HL-60 (cell line): ENCODE measurements at regions not wholly inside any gene's neighbourhood (a gene's known extent, or its start where the extent isn't known, plus 50 kb on each side); places are given as distances from the start of the nearest gene placed in this dataset.

Source experiments
- DNase-seq, 2 experiments: peaks; one replicate each; pipeline ENCODE4 v3.0.0-alpha.2; 2010 to 2020; ENCODE audit warnings: low read depth in 1 of 2, low spot score in 1 of 2
- H3K27ac ChIP-seq: fragments of 250-450 bp; sonication (Bioruptor Pico); replicated peaks from 2 replicates; pipeline ENCODE4 v1.5.1; 2020; ENCODE audit warnings: mild to moderate bottlenecking, moderate library complexity
- H3K27me3 ChIP-seq: fragments of 250-450 bp; sonication (Bioruptor Pico); 2 replicates; pipeline ENCODE4 v1.5.1; 2021; ENCODE audit warnings: mild to moderate bottlenecking, moderate library complexity; ENCODE audit not compliant: insufficient read depth, poor library complexity, severe bottlenecking
- H3K4me3 ChIP-seq: replicated peaks from 2 replicates; pipeline ENCODE4 v1.5.1; 2011; ENCODE audit warnings: mild to moderate bottlenecking, control low read depth, low read length; ENCODE audit not compliant: insufficient read depth
- CTCF ChIP-seq: IDR thresholded peaks from one replicate; pipeline ENCODE4 v1.5.1; 2011; ENCODE audit warnings: low read length, control low read depth, inconsistent platforms; ENCODE audit not compliant: insufficient read depth
- GABPA ChIP-seq: IDR thresholded peaks from 2 replicates; pipeline ENCODE4 v1.6.1; 2012; ENCODE audit warnings: low read depth
- POLR2AphosphoS5 ChIP-seq: IDR thresholded peaks from 2 replicates; pipeline ENCODE4 v1.6.1; 2012; ENCODE audit warnings: low read depth
- REST ChIP-seq: IDR thresholded peaks from 2 replicates; pipeline ENCODE4 v1.6.1; 2012; ENCODE audit warnings: low read depth; ENCODE audit not compliant: insufficient replicate concordance
- SPI1 ChIP-seq: IDR thresholded peaks from 2 replicates; pipeline ENCODE4 v1.6.1; 2012; ENCODE audit warnings: low read depth, mild to moderate bottlenecking, borderline replicate concordance

GRCh38 chr3:160098261-160098908 is 109.8 kb downstream of the IL12A start:
- Histone ChIP-seq H3K4me3 (no peak overlapping the region), H3K27ac (no peak overlapping the region), H3K27me3 (no peaks in the 10 kb centered on the region)
- DNase-seq, result no peak
- TF ChIP-seq CTCF (no peak), GABPA (no peak), SPI1 (no peak), REST (no peak), POLR2AphosphoS5 (no peak)

DNA sequence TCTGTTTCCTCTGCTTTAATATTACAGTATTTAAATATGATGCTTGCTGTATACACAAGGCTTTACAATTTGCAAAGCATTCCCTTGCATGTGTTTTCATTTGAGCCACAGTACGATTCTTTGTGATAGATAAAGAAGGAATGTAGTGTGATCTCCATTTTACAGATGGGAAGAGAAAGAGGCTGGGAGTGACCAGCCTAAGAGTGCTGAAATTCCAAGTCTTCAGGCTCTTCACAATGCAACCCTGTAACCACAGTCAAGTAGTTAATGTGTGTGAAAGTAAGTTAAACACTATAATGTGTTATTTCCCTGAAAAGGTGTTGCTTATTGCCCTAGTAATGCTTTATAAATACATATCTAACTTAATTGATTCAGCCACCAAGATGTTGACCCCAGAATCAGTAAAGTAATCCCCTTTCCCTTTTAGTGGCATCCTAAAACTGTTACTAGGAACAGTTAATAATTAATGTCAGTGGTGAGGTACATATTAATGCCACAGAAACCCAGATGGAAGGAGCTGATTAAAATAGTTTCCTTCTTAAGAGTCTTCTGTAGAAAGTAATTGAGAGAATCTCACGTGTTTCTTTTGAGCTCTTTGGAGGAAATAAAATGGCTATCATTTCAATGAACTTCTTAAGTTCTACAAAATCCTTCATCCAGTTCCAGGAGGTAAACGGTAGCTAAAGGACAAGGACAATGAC is 110.4 kb downstream of the IL12A start:
- Histone ChIP-seq H3K27me3 (no peaks in the 10 kb centered on the region), H3K4me3 (no peak overlapping the region), H3K27ac (no peak overlapping the region)
- no peak for DNase-seq
- TF ChIP-seq REST, result no peak

DNA sequence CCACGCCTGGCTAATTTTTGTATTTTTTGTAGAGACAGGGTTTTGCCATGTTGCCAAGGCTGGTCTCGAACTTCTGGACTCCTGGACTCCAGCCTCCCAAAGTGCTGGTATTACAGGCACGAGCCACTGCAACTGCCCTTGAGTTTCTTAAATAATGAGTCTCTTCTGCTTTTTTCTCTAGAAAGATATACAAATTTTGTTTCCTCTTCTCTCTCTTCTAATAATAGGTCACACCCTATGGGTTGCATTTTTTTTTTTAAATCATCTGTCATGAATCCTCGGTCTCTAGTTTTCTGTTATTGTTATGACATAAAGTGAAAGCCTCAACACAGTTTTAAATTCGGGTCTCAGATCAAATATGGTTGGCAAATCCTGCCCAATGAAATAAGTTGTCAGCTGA is 111.2 kb downstream of the IL12A start:
- no peak for DNase-seq
- H3K4me3 ChIP-seq, result no peak overlapping the region

More for the DNA sequence above, 111.2 kb downstream of the IL12A start:
- Histone ChIP-seq H3K27ac (no peak overlapping the region), H3K27me3 (no peaks in the 10 kb centered on the region)
- no peak for TF ChIP-seq CTCF
- no peak for TF ChIP-seq GABPA
- no peak for TF ChIP-seq POLR2AphosphoS5
- TF ChIP-seq REST, result no peak
- no peak for TF ChIP-seq SPI1
